Nephron (organoid): ENCODE measurements at regions not wholly inside any gene's neighbourhood (a gene's known extent, or its start where the extent isn't known, plus 50 kb on each side); places are given as distances from the start of the nearest gene placed in this dataset.
A peak's percentile ranks its signal among the peaks of the same experiment; 100 is the strongest.
"Not testable (repeated sequence)": the region's sequence is repeated elsewhere in the genome, so short reads cannot be mapped to it uniquely, and the experiment has no call there.

Source experiments
- H3K27ac Mint-ChIP-seq, 3 experiments: 2 replicates each; pipeline ENCODE4 v1.8.0; 2020; ENCODE audit warnings: mixed read lengths in 3 of 3, mild to moderate bottlenecking in 2 of 3, moderate library complexity in 1 of 3
- H3K27me3 Mint-ChIP-seq: 2 replicates; pipeline ENCODE4 v1.8.0; 2021; ENCODE audit warnings: low read depth, mild to moderate bottlenecking, moderate library complexity, mixed read lengths
- H3K36me3 Mint-ChIP-seq: 2 replicates; pipeline ENCODE4 v1.8.0; 2020; ENCODE audit warnings: low read depth, mixed read lengths
- H3K4me1 Mint-ChIP-seq: 2 replicates; pipeline ENCODE4 v1.8.0; 2020; ENCODE audit warnings: mixed read lengths
- H3K4me3 Mint-ChIP-seq, 3 experiments: 2 replicates each; pipeline ENCODE4 v1.8.0; 2020; ENCODE audit warnings: mild to moderate bottlenecking in 3 of 3, mixed read lengths in 3 of 3, moderate library complexity in 2 of 3
- H3K9me3 Mint-ChIP-seq: 2 replicates; pipeline ENCODE4 v1.8.0; 2020; ENCODE audit warnings: mixed read lengths
- CTCF ChIP-seq, 3 experiments: fragments of 200-600 bp; sonication (generic); IDR thresholded peaks; one replicate each; pipeline ENCODE4 v1.5.0; 2021; ENCODE audit warnings: antibody characterized with exemption in 3 of 3; ENCODE audit not compliant: unreplicated experiment in 3 of 3

- H3K9me3 Mint-ChIP-seq: peaks cover 6% of the 10 kb centered on the region
- no peaks in the 10 kb centered on the region for H3K36me3 Mint-ChIP-seq
- no peaks in the 10 kb centered on the region for H3K27me3 Mint-ChIP-seq
- peaks cover 17% of the 10 kb centered on the region for H3K4me1 Mint-ChIP-seq
- H3K27ac Mint-ChIP-seq: peak overlapping the region in 2 of 3 experiments; percentile 11 to 28
- no peak for TF ChIP-seq CTCF (IDR thresholded peaks at IDR 0.05; ENCODE audit: unreplicated experiment in 3 of 3)
- H3K4me3 Mint-ChIP-seq: no peak overlapping the region
Measured at GRCh38 chr16:51839727-51840462, 688.8 kb upstream of the SALL1 start.

- no peak for TF ChIP-seq CTCF (IDR thresholded peaks at IDR 0.05; ENCODE audit: unreplicated experiment in 3 of 3)
- Mint-ChIP-seq H3K27ac (no peak overlapping the region), H3K36me3 (no peaks in the 10 kb centered on the region), H3K4me1 (peaks cover 18% of the 10 kb centered on the region), H3K9me3 (peaks cover 6% of the 10 kb centered on the region), H3K4me3 (no peak overlapping the region), H3K27me3 (peaks cover 3% of the 10 kb centered on the region)
Measured at GRCh38 chr16:51834794-51835193, 683.7 kb upstream of the SALL1 start.

GRCh38 chr16:51834133-51834532 is 683.1 kb upstream of the SALL1 start:
- H3K36me3 Mint-ChIP-seq: no peaks in the 10 kb centered on the region
- H3K27me3 Mint-ChIP-seq: peaks cover 3% of the 10 kb centered on the region
- TF ChIP-seq CTCF (IDR thresholded peaks at IDR 0.05; ENCODE audit: unreplicated experiment in 3 of 3): no peak
- H3K27ac Mint-ChIP-seq: peak overlapping the region in 2 of 3 experiments; percentile 13 to 61
- peaks cover 12% of the 10 kb centered on the region for H3K4me1 Mint-ChIP-seq
- H3K4me3 Mint-ChIP-seq: no peak overlapping the region
- H3K9me3 Mint-ChIP-seq: peaks cover 6% of the 10 kb centered on the region

GRCh38 chr16:51831595-51832367 is 680.7 kb upstream of the SALL1 start:
- peaks cover 6% of the 10 kb centered on the region for H3K4me1 Mint-ChIP-seq

GRCh38 chr16:51831034-51831433 is 680.0 kb upstream of the SALL1 start:
- not testable (repeated sequence) for H3K36me3 Mint-ChIP-seq

More at GRCh38 chr16:51831595-51832367, 680.7 kb upstream of the SALL1 start:
- Mint-ChIP-seq H3K27me3 (peaks cover 3% of the 10 kb centered on the region), H3K27ac (peak overlapping the region in 2 of 3 experiments; percentile 21 to 39), H3K4me3 (no peak overlapping the region), H3K9me3 (peaks cover 6% of the 10 kb centered on the region), H3K36me3 (no peaks in the 10 kb centered on the region)
- TF ChIP-seq CTCF (IDR thresholded peaks at IDR 0.05; ENCODE audit: unreplicated experiment in 3 of 3): no peak

GRCh38 chr16:51825779-51826178 is 674.7 kb upstream of the SALL1 start:
- H3K36me3 Mint-ChIP-seq: no peaks in the 10 kb centered on the region
- no peak for TF ChIP-seq CTCF (IDR thresholded peaks at IDR 0.05; ENCODE audit: unreplicated experiment in 3 of 3)
- H3K9me3 Mint-ChIP-seq: no peaks in the 10 kb centered on the region
- no peaks in the 10 kb centered on the region for H3K27me3 Mint-ChIP-seq
- H3K4me3 Mint-ChIP-seq: no peak overlapping the region
- no peak overlapping the region for H3K27ac Mint-ChIP-seq
- H3K4me1 Mint-ChIP-seq: no peaks in the 10 kb centered on the region

More at GRCh38 chr16:51831034-51831433, 680.0 kb upstream of the SALL1 start:
- not testable (repeated sequence) for H3K4me3 Mint-ChIP-seq, H3K27ac Mint-ChIP-seq, H3K9me3 Mint-ChIP-seq, H3K4me1 Mint-ChIP-seq, H3K27me3 Mint-ChIP-seq
